Umbilical cord (tissue), 1 donor: ENCODE measurements at regions not wholly inside any gene's neighbourhood (a gene's known extent, or its start where the extent isn't known, plus 50 kb on each side); places are given as distances from the start of the nearest gene placed in this dataset.

ENCODE experiments used
- DNase-seq: peaks from one replicate; pipeline ENCODE4 v3.0.0-alpha.2; 2015; ENCODE audit warnings: low spot score

GRCh38 chr19:30320916-30321315 lies 51.3 kb upstream of the ZNF536 start:
- DNase-seq, result no peak
